ENCODE measurements at regions not wholly inside any gene's neighbourhood (a gene's known extent, or its start where the extent isn't known, plus 50 kb on each side); places are given as distances from the start of the nearest gene placed in this dataset.

DNA sequence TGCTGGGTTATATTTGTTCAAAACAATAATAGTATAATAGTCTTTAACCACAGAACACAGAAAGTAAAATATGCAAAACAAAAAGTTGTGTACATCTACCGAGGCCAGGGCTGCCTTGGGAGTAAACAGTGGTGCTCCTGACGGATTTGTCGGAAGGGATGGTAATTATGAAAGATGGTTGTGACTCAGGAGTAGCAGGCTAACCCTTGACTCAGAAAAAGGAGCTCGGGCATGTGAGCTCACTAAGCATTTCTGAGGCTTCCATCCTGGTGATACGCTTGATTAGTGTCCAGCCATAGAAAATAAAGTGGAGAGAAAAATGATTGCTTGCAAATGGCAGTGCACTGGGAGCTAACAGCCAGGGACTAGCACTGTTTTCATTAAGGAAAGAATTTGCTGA, 53.2 kb upstream of the SPANXB1 start:
- POLR2A ChIA-PET (ENCODE audit: unreplicated experiment), result no interaction called here
- H2AK9ac ChIP-seq (replicated peaks; ENCODE audit: low read depth, low read length, poor library complexity), result no peak overlapping the region
- H3K56ac ChIP-seq (ENCODE audit: extremely low read depth, insufficient read depth, low read length), result no peak overlapping the region
- no peak for TF ChIP-seq MXI1 (IDR thresholded peaks at IDR 0.05; ENCODE audit: borderline replicate concordance, low read depth, low read length)
- TF ChIP-seq MAFK (IDR thresholded peaks at IDR 0.05; ENCODE audit: low read depth, low read length), result no peak
- TF ChIP-seq RAD21 (IDR thresholded peaks at IDR 0.05; ENCODE audit: low read length), result no peak
- no peak for TF ChIP-seq MAZ (IDR thresholded peaks at IDR 0.05; ENCODE audit: borderline replicate concordance, low read depth, low read length)
- TF ChIP-seq RCOR1 (IDR thresholded peaks at IDR 0.05; ENCODE audit: insufficient replicate concordance, low read length), result no peak
- TF ChIP-seq, protein P1, sequence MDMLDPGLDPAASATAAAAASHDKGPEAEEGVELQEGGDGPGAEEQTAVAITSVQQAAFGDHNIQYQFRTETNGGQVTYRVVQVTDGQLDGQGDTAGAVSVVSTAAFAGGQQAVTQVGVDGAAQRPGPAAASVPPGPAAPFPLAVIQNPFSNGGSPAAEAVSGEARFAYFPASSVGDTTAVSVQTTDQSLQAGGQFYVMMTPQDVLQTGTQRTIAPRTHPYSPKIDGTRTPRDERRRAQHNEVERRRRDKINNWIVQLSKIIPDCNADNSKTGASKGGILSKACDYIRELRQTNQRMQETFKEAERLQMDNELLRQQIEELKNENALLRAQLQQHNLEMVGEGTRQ (IDR thresholded peaks at IDR 0.05; ENCODE audit: low read depth, low read length), result no peak
- no peak for TF ChIP-seq CEBPB (IDR thresholded peaks at IDR 0.05; ENCODE audit: low read depth, low read length)
- TF ChIP-seq, protein P2, sequence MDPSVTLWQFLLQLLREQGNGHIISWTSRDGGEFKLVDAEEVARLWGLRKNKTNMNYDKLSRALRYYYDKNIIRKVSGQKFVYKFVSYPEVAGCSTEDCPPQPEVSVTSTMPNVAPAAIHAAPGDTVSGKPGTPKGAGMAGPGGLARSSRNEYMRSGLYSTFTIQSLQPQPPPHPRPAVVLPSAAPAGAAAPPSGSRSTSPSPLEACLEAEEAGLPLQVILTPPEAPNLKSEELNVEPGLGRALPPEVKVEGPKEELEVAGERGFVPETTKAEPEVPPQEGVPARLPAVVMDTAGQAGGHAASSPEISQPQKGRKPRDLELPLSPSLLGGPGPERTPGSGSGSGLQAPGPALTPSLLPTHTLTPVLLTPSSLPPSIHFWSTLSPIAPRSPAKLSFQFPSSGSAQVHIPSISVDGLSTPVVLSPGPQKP (IDR thresholded peaks at IDR 0.05; ENCODE audit: borderline replicate concordance, low read depth, low read length), result no peak
- TF ChIP-seq CHD1 (IDR thresholded peaks at IDR 0.05; ENCODE audit: low read depth, low read length), result no peak
- no peak for TF ChIP-seq NFE2L2 (IDR thresholded peaks at IDR 0.05; ENCODE audit: low read depth, low read length)
- TF ChIP-seq FOS (IDR thresholded peaks at IDR 0.05; ENCODE audit: low read depth, low read length), result no peak
- TF ChIP-seq BHLHE40 (IDR thresholded peaks at IDR 0.05; ENCODE audit: low read depth, low read length), result no peak
- no peak for TF ChIP-seq POLR2A (IDR thresholded peaks at IDR 0.05; ENCODE audit: low read depth, low read length)
- TF ChIP-seq RFX5 (IDR thresholded peaks at IDR 0.05; ENCODE audit: low read depth, low read length), result no peak
- no peak for TF ChIP-seq SMC3 (IDR thresholded peaks at IDR 0.05; ENCODE audit: low read depth, low read length)
- TF ChIP-seq, protein P3, sequence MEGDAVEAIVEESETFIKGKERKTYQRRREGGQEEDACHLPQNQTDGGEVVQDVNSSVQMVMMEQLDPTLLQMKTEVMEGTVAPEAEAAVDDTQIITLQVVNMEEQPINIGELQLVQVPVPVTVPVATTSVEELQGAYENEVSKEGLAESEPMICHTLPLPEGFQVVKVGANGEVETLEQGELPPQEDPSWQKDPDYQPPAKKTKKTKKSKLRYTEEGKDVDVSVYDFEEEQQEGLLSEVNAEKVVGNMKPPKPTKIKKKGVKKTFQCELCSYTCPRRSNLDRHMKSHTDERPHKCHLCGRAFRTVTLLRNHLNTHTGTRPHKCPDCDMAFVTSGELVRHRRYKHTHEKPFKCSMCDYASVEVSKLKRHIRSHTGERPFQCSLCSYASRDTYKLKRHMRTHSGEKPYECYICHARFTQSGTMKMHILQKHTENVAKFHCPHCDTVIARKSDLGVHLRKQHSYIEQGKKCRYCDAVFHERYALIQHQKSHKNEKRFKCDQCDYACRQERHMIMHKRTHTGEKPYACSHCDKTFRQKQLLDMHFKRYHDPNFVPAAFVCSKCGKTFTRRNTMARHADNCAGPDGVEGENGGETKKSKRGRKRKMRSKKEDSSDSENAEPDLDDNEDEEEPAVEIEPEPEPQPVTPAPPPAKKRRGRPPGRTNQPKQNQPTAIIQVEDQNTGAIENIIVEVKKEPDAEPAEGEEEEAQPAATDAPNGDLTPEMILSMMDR (conservative IDR thresholded peaks at IDR 0.05; ENCODE audit: low read depth, low read length), result no peak
- H4K8ac ChIP-seq (ENCODE audit: low read depth in 2 of 2, low read length in 2 of 2), result no peak overlapping the region
- no peak overlapping the region for H2AFZ ChIP-seq (replicated peaks; ENCODE audit: low read length, poor library complexity)
- H3K4me2 ChIP-seq (ENCODE audit: low read depth, low read length), result no peak overlapping the region
- no peak overlapping the region for H3K14ac ChIP-seq (replicated peaks; ENCODE audit: low read depth, low read length)
- no peak for DNase-seq
- no peaks in the 10 kb centered on the region for H3K4me1 ChIP-seq (ENCODE audit: control insufficient read depth, insufficient read depth, low read length)
- dilution Hi-C loops (cut with HindIII; ENCODE audit: low sequenced_read_pairs, unreplicated experiment) (no loop called here), intact Hi-C loops (cut with micrococcal nuclease) (no loop called here), in situ Hi-C loops (cut with MboI; ENCODE audit: low sequenced_read_pairs) (no loop called here)
- no peak overlapping the region for H3K4ac ChIP-seq (ENCODE audit: low read depth, low read length)
- H2BK20ac ChIP-seq (ENCODE audit: low read depth, low read length), result no peak overlapping the region
- H2BK120ac ChIP-seq (ENCODE audit: low read depth, low read length), result no peak overlapping the region
- H4K20me1 ChIP-seq (ENCODE audit: insufficient read depth, low read length), result no peaks in the 10 kb centered on the region
- no peaks in the 10 kb centered on the region for H3K79me1 ChIP-seq (ENCODE audit: low read depth in 1 of 2, low read length in 2 of 2)
- no TSS peak for BruUV-seq (replicated peaks)
- no peak overlapping the region for H2BK15ac ChIP-seq (ENCODE audit: low read depth, low read length)
- no peak overlapping the region for H3K18ac ChIP-seq (ENCODE audit: low read depth, low read length)
- 43% methylated on average over 3 of the region's 5 CpGs; no CpG with 5 or more reads in 1 of the 2 experiments for WGBS, 2 experiments (ENCODE audit: extremely low coverage in 2 of 2, insufficient read length in 1 of 2)
- ATAC-seq (ENCODE audit: low read depth), result no peak
- H2AK5ac ChIP-seq (ENCODE audit: low read depth, low read length), result no peak overlapping the region
- H3K27me3 ChIP-seq (ENCODE audit: control insufficient read depth, insufficient read depth, low read length), result no peaks in the 10 kb centered on the region
- no peaks in the 10 kb centered on the region for H3K9me1 ChIP-seq (ENCODE audit: insufficient read depth, low read length)
- no peak overlapping the region for H4K5ac ChIP-seq (ENCODE audit: low read depth, low read length)
- H3K23ac ChIP-seq (ENCODE audit: low read depth, low read length), result no peak overlapping the region
- no peak overlapping the region for H4K91ac ChIP-seq (ENCODE audit: insufficient read depth, low read depth, low read length)
- CTCF ChIA-PET, result no interaction called here
- H3K36me3 ChIP-seq (ENCODE audit: control insufficient read depth, insufficient read depth, low read length), result no peaks in the 10 kb centered on the region
- no peak overlapping the region for H3K27ac ChIP-seq (ENCODE audit: insufficient read depth, low read length)
- H3K9me3 ChIP-seq (ENCODE audit: control insufficient read depth, insufficient read depth, low read length), result no peaks in the 10 kb centered on the region
- H2BK5ac ChIP-seq (ENCODE audit: low read depth, low read length, poor library complexity, severe bottlenecking), result no peak overlapping the region
- H3K9ac ChIP-seq (ENCODE audit: low read depth, low read length), result no peak overlapping the region
- no peak overlapping the region for H3K4me3 ChIP-seq (ENCODE audit: insufficient read depth, low read depth, low read length)

Data from IMR-90 (cell line).